ENCODE measurements at regions not wholly inside any gene's neighbourhood (a gene's known extent, or its start where the extent isn't known, plus 50 kb on each side); places are given as distances from the start of the nearest gene placed in this dataset.
A peak's percentile ranks its signal among the peaks of the same experiment; 100 is the strongest.

DNA sequence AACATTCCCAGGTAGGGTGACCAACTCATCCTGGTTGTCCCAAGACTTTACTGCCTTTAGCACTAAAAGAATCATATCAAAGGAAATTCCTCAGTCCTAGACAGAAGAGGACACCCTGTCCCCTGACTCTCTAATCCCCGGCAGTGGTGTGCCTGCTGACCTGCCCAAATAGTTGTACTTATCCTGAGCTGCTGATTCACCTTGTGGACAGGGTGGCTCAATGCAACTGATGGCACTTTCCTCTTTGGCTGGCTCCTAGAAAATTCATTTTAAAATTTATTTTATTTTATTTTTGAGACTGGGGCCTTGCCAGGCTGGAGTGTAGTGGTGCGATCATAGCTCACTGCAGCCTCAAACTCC is 111.7 kb downstream of the JCAD start:
- Histone ChIP-seq H3K79me2 (ENCODE audit: control insufficient read depth, insufficient read depth, low read length) (no peaks in the 10 kb centered on the region), H3K9me1 (replicated peaks; ENCODE audit: control insufficient read depth, extremely low read depth, insufficient read depth, low read length) (no peaks in the 10 kb centered on the region), H2AFZ (ENCODE audit: low read depth, low read length) (no peak overlapping the region), H3K9ac (replicated peaks; ENCODE audit: extremely low read depth, insufficient read depth, low read length) (no peak overlapping the region), H3K27me3 (ENCODE audit: control insufficient read depth in 2 of 2, insufficient read depth in 2 of 2, low read length in 2 of 2) (no peaks in the 10 kb centered on the region), H3K4me1 (ENCODE audit: control insufficient read depth, extremely low read depth, insufficient read depth, low read length) (peaks cover 51% of the 10 kb centered on the region), H3K4me2 (ENCODE audit: insufficient read depth, low read length) (no peak overlapping the region), H3K4me3 (replicated peaks in 1 of 3; ENCODE audit: insufficient read depth in 1 of 3, low read depth in 1 of 3, low read length in 3 of 3) (no peak overlapping the region), H3K36me3 (ENCODE audit: control insufficient read depth in 2 of 2, extremely low read depth in 1 of 2, insufficient read depth in 2 of 2, low read length in 2 of 2) (no peaks in the 10 kb centered on the region), H3K27ac (ENCODE audit: insufficient read depth, low read depth, low read length) (peak overlapping the region; percentile 21), H3K9me3 (replicated peaks; ENCODE audit: control insufficient read depth, insufficient read depth, low read length) (no peaks in the 10 kb centered on the region), H4K20me1 (replicated peaks; ENCODE audit: control insufficient read depth, extremely low read depth, insufficient read depth, low read length) (no peaks in the 10 kb centered on the region)
- ChIA-PET POLR2A (no interaction called here), CTCF (interaction anchor here (0.8 to 3.4 kb wide), 7 partner anchors 22 to 143 kb away, joined by 3 to 13 read pairs (median 3); no protein-coding TSS in a partner anchor)
- FAIRE-seq = no peak
- dilution Hi-C loops (cut with MboI; ENCODE audit: extremely low pct_ligation_motif_present, low sequenced_read_pairs) = no loop called here
- no peak for DNase-seq (ENCODE audit: low read depth, low spot score)
- no TSS peak for BruUV-seq (replicated peaks)
- TF ChIP-seq, protein P1, sequence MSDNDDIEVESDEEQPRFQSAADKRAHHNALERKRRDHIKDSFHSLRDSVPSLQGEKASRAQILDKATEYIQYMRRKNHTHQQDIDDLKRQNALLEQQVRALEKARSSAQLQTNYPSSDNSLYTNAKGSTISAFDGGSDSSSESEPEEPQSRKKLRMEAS (IDR thresholded peaks at IDR 0.05; ENCODE audit: insufficient read depth, insufficient read length) = no peak
- TF ChIP-seq, protein P2, sequence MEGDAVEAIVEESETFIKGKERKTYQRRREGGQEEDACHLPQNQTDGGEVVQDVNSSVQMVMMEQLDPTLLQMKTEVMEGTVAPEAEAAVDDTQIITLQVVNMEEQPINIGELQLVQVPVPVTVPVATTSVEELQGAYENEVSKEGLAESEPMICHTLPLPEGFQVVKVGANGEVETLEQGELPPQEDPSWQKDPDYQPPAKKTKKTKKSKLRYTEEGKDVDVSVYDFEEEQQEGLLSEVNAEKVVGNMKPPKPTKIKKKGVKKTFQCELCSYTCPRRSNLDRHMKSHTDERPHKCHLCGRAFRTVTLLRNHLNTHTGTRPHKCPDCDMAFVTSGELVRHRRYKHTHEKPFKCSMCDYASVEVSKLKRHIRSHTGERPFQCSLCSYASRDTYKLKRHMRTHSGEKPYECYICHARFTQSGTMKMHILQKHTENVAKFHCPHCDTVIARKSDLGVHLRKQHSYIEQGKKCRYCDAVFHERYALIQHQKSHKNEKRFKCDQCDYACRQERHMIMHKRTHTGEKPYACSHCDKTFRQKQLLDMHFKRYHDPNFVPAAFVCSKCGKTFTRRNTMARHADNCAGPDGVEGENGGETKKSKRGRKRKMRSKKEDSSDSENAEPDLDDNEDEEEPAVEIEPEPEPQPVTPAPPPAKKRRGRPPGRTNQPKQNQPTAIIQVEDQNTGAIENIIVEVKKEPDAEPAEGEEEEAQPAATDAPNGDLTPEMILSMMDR (IDR thresholded peaks at IDR 0.05; ENCODE audit: extremely low read depth in 1 of 2, insufficient read depth in 1 of 2, low read depth in 1 of 2, low read length in 2 of 2) = peak in 1 of 2 donors; percentile 2
- intact Hi-C loops (cut with micrococcal nuclease) = loop anchor here (2.0 kb wide), 1 partner anchor 89 kb away; no protein-coding TSS in a partner anchor

DNA sequence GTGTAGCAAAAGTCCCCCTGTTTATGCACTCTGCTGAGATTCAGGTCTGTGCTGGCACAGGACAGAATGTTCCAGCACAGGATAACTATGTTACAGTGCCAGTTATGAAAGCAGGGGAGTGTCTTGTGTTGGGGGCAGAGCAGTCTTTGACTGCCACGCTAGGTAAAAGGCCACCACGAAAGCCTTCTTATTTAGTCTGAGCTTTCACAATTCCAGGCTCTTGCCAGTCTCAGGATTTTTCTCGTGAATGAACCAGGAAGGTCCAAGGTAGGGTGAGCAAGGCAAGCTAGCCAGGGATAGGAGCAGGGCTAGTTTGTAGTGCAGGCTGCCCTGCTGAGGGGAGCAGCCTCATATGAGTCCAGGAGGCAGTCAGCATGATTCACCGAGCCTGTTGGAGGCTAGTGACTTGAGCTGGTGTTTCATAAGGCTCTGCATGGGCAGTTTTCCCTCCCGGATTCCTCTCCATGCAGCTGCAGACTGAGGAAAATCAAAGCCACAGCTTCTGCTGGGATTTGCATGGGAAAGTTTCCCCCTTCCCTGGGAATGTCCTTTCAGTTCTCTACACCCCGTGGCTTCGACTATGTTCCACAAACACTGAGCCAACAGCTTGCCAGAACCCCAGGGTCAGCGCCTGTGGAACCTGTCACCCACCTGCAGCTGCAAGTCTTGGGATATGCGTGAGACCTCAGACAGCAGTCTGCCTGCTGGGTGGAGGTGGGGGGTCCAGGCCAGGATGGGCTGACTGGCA is 112.3 kb downstream of the JCAD start:
- Histone ChIP-seq H3K9me1 (replicated peaks; ENCODE audit: control insufficient read depth, extremely low read depth, insufficient read depth, low read length) (no peaks in the 10 kb centered on the region), H3K36me3 (ENCODE audit: control insufficient read depth in 2 of 2, extremely low read depth in 1 of 2, insufficient read depth in 2 of 2, low read length in 2 of 2) (no peaks in the 10 kb centered on the region), H3K27me3 (ENCODE audit: control insufficient read depth in 2 of 2, insufficient read depth in 2 of 2, low read length in 2 of 2) (no peaks in the 10 kb centered on the region), H3K4me3 (replicated peaks in 1 of 3; ENCODE audit: insufficient read depth in 1 of 3, low read depth in 1 of 3, low read length in 3 of 3) (no peak overlapping the region), H3K79me2 (ENCODE audit: control insufficient read depth, insufficient read depth, low read length) (no peaks in the 10 kb centered on the region), H2AFZ (ENCODE audit: low read depth, low read length) (peak overlapping the region; percentile 76), H4K20me1 (replicated peaks; ENCODE audit: control insufficient read depth, extremely low read depth, insufficient read depth, low read length) (no peaks in the 10 kb centered on the region), H3K4me1 (ENCODE audit: control insufficient read depth, extremely low read depth, insufficient read depth, low read length) (peaks cover 51% of the 10 kb centered on the region), H3K27ac (ENCODE audit: insufficient read depth, low read depth, low read length) (peak overlapping the region; percentile 33), H3K9ac (replicated peaks; ENCODE audit: extremely low read depth, insufficient read depth, low read length) (no peak overlapping the region), H3K9me3 (replicated peaks; ENCODE audit: control insufficient read depth, insufficient read depth, low read length) (no peaks in the 10 kb centered on the region), H3K4me2 (ENCODE audit: insufficient read depth, low read length) (no peak overlapping the region)
- POLR2A ChIA-PET = no interaction called here
- DNase-seq (ENCODE audit: low read depth, low spot score) (peak; percentile 73), FAIRE-seq (peak; percentile 8)
- intact Hi-C loops (cut with micrococcal nuclease) = no loop called here
- dilution Hi-C loops (cut with MboI; ENCODE audit: extremely low pct_ligation_motif_present, low sequenced_read_pairs) = no loop called here
- CTCF ChIA-PET = interaction anchor here (0.8 to 3.4 kb wide), 8 partner anchors 21 to 227 kb away, joined by 3 to 13 read pairs (median 3); no protein-coding TSS in a partner anchor
- no TSS peak for BruUV-seq (replicated peaks)
- TF ChIP-seq, protein P2 (IDR thresholded peaks at IDR 0.05; ENCODE audit: extremely low read depth in 1 of 2, insufficient read depth in 1 of 2, low read depth in 1 of 2, low read length in 2 of 2) = no peak
- TF ChIP-seq, protein P1 (IDR thresholded peaks at IDR 0.05; ENCODE audit: insufficient read depth, insufficient read length) = no peak
- TF ChIP-seq POLR2AphosphoS5 (IDR thresholded peaks at IDR 0.05; ENCODE audit: insufficient read depth, low read depth, low read length) (no peak), FOS (IDR thresholded peaks at IDR 0.05; ENCODE audit: borderline replicate concordance, insufficient read depth, low read length) (peak; percentile 24), GATA2 (IDR thresholded peaks at IDR 0.05; ENCODE audit: insufficient read depth, insufficient read length, low read depth, low read length) (no peak), MYC (IDR thresholded peaks at IDR 0.05; ENCODE audit: low read depth, low read length) (no peak), POLR2A (IDR thresholded peaks at IDR 0.05; ENCODE audit: low read depth, low read length) (no peak)

Data from endothelial cell of umbilical vein (primary cell).